DMS153 treated with DMSO at 0.1 percent for 48 hours (cell line): ENCODE measurements at regions not wholly inside any gene's neighbourhood (a gene's known extent, or its start where the extent isn't known, plus 50 kb on each side); places are given as distances from the start of the nearest gene placed in this dataset.

Experiments used
- DNase-seq: peaks from one replicate; lab custom pipeline; 2025; ENCODE audit not compliant: unreplicated experiment; lab: John Stamatoyannopoulos, UW

DNA sequence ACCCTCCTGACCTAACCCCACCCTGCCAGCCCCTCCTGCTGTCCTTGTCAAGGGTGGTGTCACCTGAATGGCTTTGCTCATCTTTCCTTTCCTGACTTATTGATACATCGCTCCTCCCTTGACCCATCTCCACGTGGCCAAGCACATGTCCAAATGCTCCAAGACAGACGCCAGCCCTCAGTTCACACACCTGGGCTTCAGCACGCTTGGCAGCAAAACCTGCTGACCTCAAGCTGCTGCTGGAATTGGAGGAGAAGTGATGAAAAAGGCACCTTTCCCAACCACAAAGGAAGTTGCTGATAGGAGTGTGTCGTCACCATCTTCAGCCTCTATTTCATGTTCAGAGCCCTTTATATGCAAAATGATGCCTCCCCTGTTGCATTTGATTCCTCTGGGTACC lies 141.3 kb downstream of the TLE3 start:
- no peak for DNase-seq

- no peak for DNase-seq
These were observed 140.5 kb downstream of the TLE3 start for GRCh38 chr15:69957175-69957574.

- DNase-seq: no peak
These were observed 139.1 kb downstream of the TLE3 start for GRCh38 chr15:69958496-69959084.

GRCh38 chr15:69962561-69962960 lies 135.2 kb downstream of the TLE3 start:
- no peak for DNase-seq

DNA sequence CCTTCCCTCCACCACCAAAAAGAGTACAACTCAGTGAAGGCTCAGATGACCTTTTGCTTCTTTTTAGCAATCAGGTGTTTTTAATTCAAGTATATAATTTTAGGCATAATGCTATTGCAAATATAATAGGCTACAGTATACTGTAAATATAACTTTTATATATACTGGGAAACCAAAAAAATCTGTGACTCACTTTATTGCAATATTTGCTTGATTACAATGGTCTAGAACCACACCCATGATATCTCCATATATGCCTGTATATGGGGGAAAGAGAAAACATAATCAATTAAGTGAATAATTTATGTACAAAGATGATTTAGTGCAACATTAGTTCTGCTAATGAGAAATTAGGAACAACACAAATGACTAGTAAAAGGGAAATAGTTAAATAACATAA lies 134.3 kb downstream of the TLE3 start:
- DNase-seq: no peak

DNA sequence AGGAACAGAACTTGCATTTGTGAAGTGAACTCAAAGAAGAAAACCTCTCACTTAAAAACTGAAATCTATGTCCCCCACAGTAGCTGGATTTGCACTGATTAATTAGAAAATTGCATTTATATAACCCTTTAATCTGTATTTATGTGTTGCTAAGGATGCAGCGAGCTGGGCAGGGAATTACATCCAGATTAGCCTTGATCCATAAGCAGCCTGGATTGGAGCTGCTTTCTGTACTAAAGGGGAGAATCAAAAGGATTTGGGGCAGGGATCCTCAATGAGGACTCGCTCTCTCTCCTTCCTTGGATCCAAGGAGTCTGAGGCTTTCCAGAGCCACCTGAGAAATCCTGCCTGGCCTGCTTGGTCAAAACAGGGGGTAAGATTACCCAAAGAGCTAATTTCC lies 125.9 kb downstream of the TLE3 start:
- DNase-seq: no peak

DNA sequence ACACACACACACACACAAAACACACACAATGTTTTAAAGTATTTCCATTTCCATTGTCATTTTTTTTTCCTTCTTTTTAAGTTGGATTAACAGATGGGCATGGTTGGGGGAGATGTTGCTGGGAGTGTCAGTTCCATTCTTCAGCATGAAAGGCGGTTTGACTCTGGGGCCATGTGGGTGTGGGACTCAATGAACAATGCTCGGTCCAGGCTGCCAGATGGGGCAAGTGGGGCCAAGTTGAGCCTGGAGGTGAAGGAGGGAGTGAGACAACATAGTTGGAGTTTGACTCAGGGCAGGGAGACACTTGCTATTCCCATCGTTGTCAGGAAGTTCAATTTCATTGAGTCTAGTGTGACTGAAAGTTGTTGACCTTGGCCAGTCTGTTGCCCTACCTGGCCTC lies 125.3 kb downstream of the TLE3 start:
- DNase-seq: no peak

GRCh38 chr15:69973102-69973714 lies 124.5 kb downstream of the TLE3 start:
- DNase-seq: no peak

GRCh38 chr15:69973880-69974279 lies 123.8 kb downstream of the TLE3 start:
- DNase-seq: no peak

- DNase-seq: no peak
These were observed 123.4 kb downstream of the TLE3 start for GRCh38 chr15:69974321-69974720.

DNA sequence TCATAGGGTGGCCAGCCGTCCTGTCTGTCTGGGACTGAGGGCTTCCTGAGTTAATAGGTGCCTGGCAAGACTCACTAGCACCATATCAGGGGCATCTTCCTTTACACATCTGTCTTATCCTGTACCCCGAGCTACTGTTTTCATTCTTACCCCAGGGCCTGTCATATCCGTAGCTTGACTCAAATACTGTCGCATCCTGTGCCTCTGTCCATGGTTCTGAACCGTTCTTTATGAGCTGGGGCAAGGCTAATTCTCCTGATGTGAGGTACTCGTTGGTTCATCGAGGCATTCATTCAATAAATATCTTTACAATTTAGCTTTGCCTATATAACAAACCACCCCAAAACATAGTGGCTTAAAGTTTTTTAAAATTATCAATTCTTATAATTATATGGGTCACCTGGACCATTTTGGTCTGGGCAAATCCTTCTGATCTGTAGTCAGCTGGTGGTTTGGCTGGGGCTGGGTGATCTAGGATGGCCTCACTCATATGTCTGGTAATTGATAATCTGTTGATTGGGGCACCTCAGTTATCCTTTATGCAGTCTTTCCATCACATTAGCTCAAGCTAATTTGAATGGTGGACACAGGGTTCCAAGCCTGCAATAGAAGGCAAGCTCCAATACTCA lies 121.2 kb downstream of the TLE3 start:
- DNase-seq: no peak

DNA sequence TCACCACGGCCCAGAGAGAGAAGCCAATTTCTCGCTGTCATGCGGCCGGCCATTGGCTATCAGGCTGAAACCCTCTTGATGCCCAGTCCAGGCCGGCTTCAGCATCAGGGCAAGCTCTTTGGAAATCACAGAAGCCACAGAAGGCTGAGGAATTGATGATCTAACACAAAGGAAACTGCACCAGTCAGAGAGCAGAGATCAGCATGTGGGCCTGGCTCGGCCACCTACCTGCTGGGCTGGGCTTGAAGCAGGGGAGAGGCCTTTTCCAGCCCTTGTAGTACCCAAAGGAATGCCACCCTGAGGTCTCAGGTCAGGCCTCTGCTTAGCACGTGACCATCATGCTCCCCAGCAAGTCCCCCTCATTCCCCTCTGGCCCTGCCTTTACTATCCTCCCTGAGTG lies 119.1 kb downstream of the TLE3 start:
- DNase-seq: no peak

GRCh38 chr15:69979262-69979661 lies 118.5 kb downstream of the TLE3 start:
- no peak for DNase-seq

DNA sequence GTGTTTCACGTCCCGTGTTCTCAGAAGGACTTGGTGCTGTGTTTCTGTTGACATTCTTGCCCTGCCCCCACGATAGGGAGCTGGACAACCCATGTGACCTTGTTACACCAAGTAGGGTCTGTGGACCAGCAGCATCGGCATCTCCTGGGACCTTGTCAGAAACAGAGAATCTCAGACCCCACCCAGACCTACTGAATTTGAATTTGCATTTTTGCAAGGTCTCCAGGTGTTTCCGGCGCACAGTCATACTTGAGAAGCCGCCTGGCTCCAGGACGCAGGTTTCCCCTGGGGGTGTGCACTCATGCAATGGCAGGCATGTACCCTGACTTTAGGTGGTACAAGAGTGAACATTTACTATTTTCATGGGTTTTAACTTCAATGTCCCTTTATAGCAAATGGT lies 117.9 kb downstream of the TLE3 start:
- no peak for DNase-seq

DNA sequence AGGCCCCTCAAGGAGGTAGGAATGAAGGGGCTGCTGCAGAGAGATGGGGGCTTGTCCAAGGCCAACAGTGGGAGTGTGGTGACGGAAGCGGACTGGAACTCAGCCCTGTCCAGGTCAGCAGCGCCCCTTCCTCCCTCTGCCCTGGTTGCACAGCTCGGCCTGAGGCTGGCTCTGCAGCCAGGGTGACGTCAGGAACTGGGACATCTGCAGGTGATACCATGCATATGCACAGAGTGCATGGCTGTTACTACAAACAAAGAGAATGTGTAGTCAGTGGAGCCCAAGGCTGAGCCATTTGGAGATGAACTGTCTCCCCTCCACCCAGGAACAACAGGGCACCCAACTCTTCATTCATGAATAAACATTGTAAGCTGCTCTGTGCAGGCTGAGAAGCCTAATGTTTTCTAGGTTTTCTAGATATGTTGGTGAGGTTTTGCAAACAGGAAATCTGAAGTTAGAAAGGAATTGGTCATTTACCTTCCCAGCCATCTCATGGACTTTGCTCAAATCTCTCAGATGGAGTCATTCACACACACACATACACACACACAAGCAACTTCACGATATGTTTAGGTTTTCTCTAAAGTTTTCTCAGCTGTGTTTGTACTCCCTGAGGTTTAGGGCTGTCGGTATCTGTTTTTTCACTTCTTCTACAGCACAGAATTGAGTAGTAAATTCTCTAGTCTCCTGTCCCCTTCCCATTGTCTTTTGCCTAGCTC lies 117.2 kb downstream of the TLE3 start:
- no peak for DNase-seq

GRCh38 chr15:69982037-69982436 lies 115.7 kb downstream of the TLE3 start:
- no peak for DNase-seq

DNA sequence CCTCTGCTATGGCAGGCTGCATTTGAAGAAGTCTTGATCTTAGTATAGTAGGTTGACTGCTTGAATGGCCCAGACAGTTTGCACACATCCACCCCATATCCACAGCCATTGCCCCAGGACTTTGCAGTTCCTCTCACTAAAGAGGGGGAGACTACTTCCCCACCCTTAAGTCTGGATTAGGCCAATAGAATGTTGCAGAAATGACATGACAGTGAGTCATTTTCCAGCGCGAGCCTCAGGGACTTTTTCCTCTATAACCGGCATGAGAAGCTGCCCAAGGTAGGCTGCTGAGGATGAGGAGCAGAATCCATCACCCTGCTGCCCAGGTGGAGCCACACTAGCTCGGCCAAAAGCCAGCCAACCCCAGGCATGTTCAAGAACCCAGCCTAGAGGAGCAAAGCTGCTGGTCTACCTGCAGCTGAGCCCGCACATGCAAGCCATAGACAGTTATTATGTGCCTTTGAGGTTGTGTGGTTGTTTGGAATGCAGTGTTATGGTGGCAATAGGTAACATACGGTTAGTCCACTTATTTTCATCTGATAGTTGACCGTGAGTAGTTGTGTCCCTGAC lies 113.9 kb downstream of the TLE3 start:
- no peak for DNase-seq

DNA sequence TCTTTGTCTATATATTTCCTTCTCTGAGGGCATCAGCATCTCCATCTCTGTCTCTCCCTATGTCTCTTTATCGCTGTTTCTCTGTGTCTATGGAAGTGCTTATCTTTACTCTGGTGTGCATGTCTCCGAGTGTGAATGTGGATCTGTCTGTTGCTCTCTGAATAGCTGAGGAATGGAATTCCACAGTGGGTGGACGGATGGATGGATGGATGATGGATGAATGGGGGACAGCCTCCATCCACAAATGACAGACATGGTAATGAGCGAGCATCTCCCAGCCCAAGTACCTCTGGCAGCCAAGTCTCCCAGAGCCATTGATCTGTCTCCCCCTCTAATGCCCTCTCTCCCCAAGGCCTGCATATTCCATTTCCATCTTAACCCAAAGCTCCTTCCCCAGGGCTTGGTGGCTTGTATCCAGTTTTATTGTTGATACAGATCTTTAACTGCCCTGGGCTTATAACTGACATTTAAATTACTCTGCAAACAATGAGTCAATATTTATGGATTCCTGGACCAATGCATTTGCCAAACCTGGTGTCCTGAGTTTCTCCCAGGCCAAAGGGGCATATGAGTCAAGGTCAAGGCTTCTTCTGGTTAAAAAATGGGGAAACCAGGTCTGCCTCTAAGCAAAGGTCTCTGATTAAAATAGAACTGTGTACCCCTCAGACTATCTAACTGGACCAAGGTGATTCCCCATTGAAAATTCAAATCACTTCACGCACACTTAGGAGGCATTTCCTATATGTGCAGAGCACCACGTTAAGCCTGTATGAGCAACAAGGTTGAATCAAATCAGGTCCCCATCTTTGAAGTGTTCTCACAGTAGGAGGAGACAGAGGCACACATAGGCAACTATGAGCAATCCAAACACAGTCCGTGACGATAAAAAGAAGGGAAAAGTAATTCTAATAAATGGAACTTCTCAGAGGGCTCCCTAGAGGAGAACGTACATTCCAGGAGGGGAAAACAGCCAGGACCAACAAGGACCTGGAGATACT lies 109.9 kb downstream of the TLE3 start:
- DNase-seq: peak; percentile 14

GRCh38 chr15:69988541-69989225 lies 109.0 kb downstream of the TLE3 start:
- no peak for DNase-seq
